22Rv1 (cell line): ENCODE measurements at regions not wholly inside any gene's neighbourhood (a gene's known extent, or its start where the extent isn't known, plus 50 kb on each side); places are given as distances from the start of the nearest gene placed in this dataset.

Experiments
- ZFX ChIP-seq: fragments of 450-650 bp; IDR thresholded peaks from 2 replicates; pipeline ENCODE4 v1.6.1; 2017; ENCODE audit warnings: antibody characterized with exemption, borderline replicate concordance
- TF ChIP-seq, protein P1 (sequence below): fragments of 450-650 bp; IDR thresholded peaks from 2 replicates; pipeline ENCODE4 v1.5.1; 2017; ENCODE audit warnings: mild to moderate bottlenecking

- TF ChIP-seq, protein P1, sequence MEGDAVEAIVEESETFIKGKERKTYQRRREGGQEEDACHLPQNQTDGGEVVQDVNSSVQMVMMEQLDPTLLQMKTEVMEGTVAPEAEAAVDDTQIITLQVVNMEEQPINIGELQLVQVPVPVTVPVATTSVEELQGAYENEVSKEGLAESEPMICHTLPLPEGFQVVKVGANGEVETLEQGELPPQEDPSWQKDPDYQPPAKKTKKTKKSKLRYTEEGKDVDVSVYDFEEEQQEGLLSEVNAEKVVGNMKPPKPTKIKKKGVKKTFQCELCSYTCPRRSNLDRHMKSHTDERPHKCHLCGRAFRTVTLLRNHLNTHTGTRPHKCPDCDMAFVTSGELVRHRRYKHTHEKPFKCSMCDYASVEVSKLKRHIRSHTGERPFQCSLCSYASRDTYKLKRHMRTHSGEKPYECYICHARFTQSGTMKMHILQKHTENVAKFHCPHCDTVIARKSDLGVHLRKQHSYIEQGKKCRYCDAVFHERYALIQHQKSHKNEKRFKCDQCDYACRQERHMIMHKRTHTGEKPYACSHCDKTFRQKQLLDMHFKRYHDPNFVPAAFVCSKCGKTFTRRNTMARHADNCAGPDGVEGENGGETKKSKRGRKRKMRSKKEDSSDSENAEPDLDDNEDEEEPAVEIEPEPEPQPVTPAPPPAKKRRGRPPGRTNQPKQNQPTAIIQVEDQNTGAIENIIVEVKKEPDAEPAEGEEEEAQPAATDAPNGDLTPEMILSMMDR = no peak
- TF ChIP-seq ZFX = no peak
Observed at GRCh38 chr3:17982211-17982880, 239.9 kb upstream of the TBC1D5 start.
